Anterior cingulate cortex (tissue), 58 donors: ENCODE measurements at regions not wholly inside any gene's neighbourhood (a gene's known extent, or its start where the extent isn't known, plus 50 kb on each side); places are given as distances from the start of the nearest gene placed in this dataset.

ENCODE experiments used
- DNase-seq, 58 donors: peaks; one replicate each; lab custom pipeline; 2025; lab: John Stamatoyannopoulos, UW

DNA sequence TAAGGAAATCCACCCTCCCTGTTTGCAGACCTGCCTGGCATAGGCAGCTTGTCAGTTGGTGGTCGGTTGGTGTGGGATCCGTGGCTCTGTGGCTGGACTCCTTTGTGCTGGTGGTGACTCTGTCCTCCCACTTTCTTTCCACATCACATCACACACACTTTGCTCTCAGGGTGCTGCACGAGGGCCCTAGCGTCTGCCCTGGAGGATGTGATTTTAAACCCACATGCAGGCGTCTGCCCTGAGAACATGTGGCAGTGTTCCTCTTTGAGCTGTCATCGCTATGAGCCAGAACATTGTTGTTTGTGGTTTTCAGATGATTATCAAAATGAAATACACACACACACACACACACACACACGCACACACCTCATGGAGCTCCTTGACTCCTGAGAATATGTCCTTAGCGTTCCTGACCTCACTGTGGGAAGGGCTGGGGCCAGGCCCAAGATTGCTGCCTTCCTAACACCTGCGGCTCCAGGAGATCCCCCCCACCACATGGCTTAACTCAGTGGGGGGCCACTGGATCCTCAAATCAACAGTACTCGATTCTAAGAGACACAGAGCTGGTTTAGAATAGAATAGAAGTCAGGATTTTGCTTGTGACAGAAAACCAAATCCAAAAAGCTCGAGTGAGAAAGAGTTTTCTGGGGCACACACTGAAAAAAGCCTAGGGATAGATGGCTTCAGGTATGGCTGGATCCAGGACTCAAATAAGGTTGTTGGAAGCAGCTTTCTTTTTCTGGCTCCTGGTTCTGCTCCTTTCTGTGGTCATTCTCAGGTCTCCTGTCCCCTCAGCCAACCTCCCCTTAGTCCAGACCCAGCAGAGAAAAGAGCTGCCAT, 54.8 kb downstream of the RTP5 start:
- no peak for DNase-seq

DNA sequence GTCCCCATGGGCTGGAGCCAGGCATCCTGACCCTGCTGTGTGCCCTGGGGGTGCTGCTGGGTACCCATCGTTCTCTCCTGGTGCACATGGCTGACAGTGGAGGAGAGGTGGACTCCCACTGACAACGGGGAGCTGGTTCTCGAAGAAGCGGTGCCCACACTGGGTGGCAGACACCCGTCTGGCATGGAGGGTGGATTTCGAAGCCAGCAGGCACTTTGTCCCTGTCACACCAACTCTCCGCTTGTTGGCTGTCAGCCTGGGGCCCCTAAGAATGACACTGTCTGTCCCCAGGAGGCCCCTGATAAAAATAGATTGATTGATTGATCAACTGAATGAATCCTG, 55.4 kb downstream of the RTP5 start:
- no peak for DNase-seq

DNA sequence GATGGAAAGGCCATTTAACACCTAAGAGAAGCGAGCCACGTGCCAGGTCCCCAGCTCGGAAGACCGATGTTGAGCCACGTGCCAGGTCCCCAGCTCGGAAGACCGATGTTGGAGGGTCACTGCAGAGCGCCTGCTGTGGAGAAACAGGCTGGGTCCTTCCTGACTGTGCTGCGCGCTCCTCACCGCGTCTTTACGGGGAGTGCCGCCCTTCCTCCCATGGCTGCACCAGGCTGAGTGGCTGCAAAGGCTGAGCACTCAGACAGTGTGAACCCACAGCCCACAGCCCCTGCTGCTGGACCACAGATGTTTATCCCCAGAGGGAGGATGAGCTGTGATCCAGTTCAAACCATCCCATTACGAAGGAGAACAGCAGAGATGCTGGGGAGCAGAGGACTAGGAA, 55.7 kb downstream of the RTP5 start:
- no peak for DNase-seq

DNA sequence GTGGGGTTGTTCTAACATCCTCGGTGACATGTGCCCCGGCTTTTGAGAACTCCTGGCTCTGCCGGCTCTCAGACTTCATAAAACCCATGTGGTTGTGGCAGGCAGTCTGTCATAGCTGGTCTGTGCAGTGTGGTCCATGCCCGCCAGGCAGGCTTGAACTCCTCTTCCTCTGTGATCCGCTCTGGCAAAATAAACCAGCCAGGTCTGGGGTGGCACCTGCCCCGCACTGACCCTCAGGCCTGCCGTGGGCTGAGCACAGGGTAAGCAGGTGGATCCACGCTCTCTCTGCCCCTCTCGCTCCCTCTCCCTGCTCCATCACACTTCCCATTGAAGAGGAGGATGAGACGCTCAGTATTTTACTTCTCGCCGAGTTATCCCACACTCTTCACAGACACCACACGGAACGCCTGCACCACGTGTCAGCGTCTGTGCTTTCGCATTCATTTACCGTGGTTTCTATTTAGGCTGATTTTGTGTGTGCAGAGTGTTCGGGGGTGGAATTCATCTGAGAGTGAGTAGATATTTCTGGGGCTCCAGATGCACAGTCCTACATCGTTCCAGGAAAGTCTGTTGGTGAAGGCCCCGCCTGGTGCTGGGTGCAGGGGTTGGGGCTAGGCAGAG, 56.4 kb downstream of the RTP5 start:
- DNase-seq, result peak in 35 of 58 donors; percentile 14 to 85 (median 47)

DNA sequence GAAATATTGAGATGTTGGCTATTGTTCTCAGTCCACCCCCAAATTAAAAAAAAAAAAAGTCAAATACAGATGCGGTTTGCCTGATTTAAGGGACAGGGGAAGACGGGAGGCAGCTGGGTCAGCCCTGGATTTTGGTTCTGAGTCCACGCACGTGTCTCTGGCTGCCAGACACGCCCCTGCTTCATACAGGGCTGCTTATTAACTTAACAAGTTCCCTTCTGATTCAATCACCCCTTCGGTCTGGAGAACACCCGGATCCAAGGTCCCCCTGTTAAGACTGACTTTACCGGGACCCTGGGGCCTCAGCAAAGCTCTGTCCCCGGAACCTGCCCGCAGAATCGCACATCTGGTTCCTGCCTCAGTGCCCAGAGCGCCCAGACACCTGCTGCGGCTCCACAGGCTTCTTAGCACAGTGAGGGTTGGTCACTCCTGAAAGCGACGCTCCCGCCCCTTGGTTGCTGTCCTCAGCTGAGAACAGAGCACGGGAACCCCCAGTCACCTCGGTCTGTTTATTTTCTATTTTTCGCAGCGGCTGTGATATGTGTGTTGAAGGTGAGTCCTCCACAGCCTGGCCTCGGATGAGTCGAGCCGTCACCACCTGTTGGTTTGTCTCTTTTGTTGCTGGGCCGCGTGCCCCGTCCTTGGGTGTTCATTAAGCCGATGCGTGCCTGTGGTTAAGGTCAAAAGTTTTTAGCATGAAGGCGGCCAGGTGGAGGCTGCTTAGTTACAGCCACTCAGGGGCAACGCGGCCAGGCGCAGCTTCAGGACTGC, 57.2 kb downstream of the RTP5 start:
- no peak for DNase-seq

DNA sequence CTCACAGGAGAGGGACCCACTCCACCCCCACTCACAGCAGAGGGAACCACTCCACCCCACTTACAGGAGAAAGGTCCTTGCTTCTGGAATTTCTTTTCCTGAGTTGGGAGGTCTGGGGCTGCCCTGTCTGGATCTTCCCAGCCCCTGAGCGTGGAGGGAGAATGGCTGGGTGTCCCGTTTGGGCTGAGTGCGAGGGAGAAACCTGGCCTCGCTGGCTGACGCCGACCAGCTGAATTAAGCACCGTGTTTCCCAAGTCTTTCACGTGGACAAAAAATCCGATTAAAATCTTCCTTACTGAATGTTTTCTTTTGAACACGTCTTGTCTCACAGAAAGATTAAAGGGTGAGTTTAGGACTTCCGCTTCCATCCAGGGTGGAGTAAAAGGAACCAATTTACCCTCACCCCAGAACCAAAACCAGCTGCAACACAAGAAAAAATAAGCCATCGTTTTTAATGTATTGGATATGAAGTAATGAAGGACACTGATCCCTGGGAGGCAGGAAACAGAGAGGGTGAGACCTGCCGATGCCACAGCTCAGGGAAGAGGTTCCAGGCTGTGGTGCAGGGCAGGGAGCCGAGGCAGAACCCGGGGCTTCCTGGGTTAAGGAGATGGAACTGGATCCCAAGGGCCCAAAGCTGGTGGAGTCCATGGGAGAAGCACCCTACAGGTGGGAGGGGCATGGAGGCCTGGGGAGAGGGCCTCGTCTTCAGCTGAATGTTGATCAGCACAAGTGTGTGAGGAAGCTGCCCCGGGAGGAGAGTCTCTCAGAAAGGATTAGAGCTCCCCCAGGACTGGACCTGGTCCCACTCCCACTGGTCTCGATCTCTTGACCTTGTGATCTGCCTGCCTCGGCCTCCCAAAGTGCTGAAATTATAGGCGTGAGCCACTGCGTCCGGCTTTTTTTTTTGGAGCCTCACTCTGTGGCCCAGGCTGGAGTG, 60.3 kb downstream of the RTP5 start:
- DNase-seq, result no peak

DNA sequence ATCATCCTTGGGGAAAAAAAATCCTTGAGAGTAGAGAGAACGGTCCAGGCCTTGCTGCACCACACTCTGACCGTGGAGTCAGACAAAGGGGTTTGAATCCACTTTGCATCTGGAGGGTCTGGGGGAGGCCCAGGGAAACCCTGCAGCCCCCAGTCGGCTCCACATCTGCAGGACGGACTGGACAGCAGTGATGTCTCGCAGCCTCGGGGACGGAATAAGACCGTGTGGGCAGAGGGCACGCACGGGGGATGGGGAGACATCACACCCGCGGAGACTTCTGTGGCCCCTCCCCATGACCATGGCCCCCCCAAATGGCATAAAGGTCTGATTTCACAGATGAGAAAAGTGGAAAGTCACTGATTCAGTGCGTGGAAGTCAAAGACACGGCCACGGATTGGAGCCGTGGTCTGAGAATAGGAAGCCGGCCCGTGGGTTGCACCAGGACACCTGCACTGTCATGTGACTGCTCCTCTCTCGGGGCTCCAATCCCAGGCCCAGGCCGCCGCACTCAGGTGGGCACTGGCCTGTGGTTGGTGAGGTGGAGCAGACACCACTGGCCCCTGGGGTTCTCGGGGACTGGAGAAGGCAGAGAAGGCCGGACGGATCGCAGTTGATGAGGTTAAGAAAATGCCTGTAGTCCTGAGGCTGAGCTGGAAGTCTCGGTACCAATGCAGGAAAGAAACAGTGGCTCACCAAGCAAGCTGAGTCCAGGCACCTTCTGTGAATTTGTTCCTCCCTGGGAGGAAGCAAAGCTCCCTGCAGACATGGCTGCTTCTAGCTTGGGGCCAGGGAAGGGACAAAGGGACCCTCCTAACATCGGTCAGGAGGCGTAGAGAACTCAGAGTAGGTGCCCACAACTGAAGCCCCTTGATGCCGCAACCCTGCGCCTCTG, 61.8 kb downstream of the RTP5 start:
- no peak for DNase-seq

DNA sequence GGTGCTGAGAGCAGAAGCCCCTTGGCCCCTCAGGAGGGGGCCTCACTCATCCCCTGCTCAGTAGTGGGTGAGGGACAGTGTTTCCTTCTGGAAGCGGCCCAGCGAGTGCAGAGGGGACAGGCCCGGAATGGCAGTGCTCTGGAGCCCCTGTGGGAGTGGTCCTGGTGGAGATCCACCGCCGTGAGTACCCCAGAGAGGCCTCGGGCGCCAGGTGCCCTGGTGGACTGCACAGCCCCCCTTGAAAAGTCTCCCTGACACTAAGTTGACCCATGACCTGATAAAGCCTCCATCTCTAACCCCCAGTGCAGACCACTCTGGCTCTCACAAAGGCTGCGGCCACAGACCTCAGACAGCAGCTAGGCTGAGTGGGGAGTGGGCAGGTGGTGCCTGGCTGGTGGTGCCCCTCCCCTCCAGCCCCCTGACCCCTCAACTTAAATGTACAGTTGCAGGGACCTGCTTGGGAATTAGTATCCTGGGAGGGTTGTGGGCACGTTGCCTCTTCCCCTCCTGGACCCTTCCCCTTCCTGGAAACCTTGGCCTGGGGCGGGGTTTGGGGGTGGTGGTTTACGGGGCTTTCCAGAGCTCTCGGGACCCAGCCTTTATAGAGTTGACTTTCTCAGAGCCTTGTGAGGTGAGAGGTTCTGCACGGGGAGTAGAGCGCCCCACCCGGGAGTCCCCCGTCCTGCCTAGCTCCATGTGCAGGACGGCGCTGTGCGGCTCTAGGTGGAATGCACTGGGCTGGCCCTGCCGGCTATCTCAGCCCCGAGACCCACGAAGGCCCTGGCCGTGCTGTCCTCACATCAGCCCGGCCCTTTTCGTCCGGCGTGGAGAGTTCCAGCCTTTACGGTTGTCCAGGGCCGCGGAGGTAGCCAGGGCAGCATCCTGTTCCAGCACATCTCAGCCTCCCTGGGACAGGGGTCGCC, 62.7 kb downstream of the RTP5 start:
- DNase-seq, result no peak

DNA sequence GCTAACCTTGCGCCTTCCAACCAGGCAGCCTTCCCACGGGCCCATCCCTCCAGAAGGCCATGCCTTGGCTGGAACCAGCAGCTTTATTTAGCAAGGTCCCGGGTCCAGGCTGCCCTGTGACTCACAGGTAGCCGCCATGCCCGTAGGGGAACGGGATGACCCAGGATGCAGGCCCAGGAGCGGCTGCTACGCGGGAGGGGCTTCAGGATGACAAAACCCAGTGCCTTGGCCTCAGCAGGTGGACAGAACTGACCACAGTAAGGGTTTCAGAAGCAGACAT, 63.3 kb downstream of the RTP5 start:
- DNase-seq, result no peak

DNA sequence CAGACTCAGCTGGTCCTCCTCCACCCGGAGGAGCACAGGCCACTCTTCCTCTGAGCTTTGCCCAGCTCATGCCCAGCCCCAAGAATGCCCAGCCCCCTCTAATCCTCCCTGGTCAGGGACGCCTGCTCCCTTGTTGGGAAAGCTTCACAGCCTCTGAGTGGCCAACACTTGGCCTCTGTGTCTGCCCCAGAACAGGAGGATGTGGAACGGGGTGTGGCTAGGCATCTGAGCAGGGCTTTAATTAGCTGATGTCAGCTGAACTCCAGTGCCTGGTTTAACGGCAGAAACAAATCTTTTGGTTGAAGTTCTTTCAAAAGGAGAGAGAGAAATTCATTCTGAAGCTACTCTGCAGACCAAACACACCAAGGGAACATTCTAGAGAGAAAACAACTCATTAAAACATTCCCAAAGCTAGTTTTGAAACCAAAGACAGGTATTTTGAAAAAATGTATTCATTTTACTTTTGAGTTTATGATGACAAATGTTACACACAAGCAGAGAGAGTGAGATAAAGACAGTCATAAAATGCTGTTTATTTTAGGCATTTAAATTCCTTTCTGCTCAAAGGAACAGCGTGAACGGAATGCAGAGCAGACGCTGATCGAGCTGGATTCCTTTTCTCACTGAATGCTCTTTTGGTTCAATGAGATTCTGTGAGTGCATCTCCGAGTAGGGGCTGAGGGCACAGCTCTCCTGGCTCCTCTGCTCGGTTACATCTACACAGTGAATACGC, 63.8 kb downstream of the RTP5 start:
- peak in 42 of 58 donors; percentile 8 to 78 (median 45) for DNase-seq

DNA sequence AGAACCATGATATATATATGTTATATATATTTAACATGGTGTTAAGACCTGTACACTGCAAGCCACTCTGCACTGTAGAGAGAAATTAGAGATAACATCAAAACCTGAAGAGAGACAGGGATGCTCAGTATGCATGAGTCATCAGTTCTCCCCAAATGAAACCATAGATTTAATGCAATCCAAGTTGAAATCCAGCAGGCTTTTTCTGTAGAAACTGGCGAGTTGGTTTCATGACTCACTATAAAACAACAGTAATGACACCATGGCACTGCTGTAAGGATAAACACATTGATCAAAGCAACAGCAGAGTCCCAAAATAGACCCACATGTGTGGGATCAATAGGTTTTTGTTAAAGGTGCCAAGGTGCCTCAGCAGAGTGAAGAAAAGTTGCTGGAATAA, 65.8 kb downstream of the RTP5 start:
- no peak for DNase-seq

DNA sequence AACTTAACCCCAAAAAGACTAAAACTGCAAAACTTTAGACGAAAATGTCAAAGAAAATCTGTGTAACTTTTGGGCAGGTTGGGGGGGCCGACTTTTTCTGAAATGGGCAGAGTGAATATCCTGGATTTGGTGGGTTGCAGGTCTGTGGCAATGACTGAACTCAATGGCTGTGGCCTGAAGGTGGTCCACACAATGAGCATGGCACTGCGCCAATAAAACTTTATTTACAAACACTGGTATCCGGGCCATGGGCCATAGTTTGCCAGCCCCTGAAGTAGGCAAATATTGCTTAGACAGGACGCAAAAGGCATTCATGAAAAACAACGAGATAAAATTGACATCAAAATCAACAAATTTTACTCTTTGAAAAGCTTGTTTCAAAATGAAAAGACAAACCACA, 66.2 kb downstream of the RTP5 start:
- no peak for DNase-seq

DNA sequence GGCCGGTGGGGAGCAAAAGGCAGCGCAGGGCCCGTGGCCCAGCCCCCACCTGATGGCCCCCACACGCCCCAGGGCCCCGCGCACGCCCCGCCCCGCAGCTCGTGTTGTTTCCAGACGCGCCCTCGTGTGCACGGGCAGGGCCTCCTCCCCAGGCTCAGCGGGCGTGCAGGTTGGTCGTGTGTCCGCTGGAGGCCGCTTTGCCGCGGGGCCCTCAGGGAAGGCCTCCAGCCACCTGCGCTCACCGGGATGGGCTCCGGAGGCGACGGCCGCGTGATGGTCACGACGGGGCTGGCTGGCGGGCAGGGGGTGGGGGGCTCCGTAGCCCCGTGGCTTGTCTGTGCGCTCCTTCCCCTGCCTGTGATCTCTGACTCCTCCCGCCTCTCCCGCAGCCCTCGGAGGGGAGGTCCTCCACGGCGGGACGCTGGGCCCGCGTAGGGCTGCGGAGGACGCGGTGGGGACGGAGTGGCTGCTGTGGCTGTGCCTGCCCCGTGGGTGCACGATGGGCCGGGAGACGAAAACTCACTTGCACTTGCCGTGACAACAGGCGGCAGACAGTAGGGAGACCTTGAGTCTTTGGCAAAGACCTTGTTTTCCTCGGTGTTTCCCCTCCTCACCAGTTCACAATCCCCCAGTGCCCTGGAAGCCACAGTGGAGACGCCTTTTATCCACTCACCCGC, 67.1 kb downstream of the RTP5 start:
- DNase-seq, result no peak

DNA sequence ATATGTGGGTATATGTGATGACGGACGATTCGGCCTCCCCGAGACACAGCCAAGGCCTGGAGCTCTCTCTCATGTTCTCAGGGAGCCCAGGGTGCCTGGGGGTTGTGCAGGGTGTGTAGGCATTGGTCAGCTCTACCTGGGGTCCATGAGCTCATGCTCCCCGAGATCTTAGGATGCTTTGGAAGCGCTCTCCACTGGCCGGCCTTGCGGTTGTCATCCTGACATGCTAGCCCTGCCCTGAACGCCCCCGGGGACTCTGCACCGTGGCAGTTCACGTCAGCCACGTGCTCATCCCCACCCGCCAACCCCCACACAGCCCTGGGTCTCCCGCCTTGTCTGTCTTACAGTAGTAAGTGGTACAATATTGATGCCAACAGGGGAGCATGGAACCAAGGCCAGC, 67.8 kb downstream of the RTP5 start:
- DNase-seq, result no peak

DNA sequence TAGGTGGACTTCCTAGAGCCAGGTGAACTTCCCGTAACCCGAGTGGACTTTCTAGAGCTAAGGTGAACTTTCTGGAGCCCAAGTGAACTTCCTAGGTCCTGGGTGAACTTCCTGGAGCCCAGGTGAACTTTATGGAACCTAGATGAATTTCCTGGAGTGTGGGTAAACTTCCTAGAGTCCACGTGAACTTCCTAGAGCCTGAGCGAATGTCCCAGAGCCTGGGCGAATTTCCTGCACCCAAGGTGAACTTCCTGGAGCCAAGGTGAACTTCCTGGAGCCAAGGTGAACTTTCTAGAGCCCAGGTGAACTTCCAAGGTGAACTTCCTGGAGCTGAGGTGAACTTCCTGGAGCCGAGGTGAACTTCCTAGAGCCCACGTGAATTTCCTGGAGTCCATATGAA, 70.0 kb downstream of the RTP5 start:
- DNase-seq, result no peak

DNA sequence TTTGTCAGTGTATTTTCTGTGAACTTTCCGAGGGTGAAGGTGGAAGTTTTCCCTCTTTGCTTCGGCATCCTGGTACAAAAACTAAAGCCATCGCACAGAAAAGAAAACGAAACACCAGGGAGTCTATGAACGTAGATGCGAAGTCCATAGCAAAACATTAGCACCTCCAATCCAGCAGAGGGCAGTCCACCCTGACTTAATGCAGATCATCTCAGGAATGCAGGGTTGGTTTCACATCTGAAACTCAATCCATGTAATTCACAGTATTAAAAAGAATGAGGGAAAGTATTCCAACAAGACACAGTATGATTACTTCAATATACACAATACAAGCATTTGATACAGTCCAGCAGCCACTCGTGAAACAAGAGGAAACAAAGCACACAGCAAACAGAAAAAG, 70.8 kb downstream of the RTP5 start:
- no peak for DNase-seq

DNA sequence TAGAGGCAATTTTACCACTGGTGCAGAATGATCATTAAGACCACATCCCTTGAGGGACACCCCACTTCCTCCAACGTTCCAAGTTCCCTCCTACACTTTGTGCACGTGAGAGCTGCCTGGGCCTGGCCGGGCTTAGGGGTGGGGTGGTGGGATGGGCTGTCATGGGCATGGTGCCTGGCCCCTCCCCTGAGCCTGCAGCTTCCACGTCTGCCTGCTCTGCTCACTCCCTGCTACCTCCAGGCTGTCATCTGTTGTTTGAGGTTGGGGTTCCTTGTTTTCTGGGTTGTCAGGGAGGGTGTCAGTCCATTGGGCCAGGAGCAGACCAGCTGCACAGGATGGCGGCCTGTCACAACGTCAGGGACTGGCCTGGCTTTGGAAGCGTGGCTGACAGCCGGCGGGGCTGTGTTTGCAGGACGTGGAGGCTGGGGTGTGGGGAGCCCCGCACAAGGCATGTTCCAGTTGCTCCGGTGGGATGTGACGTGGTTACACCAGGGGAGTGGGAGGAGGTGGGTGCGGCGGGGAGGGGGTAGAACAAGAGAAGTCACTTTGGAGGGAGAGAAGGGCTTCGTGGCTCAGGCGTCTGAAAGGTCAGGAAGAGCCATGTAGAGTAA, 72.3 kb downstream of the RTP5 start:
- no peak for DNase-seq
